HEK293 (cell line): ENCODE measurements at regions not wholly inside any gene's neighbourhood (a gene's known extent, or its start where the extent isn't known, plus 50 kb on each side); places are given as distances from the start of the nearest gene placed in this dataset.

Source experiments
- CTCF ChIA-PET: fragments of 350-600 bp; formaldehyde crosslinking; extraction: SDS; loops from one replicate; lab custom pipeline; 2021; ENCODE audit warnings: antibody characterized with exemption; lab: Yijun Ruan, JAX
- POLR2A ChIA-PET: fragments of 300-600 bp; formaldehyde crosslinking; extraction: SDS; loops from one replicate; lab custom pipeline; 2020; ENCODE audit warnings: antibody characterized with exemption, inconsistent platforms; lab: Yijun Ruan, JAX
- H3K27ac ChIP-seq: fragments of 200-500 bp; sonication (Bioruptor generic); 2 replicates; pipeline ENCODE4 v1.5.1; 2014; ENCODE audit warnings: low read depth, low read length, control low read depth, inconsistent platforms; ENCODE audit errors: extremely low read depth
- H3K36me3 ChIP-seq, 2 experiments: fragments of 200-500 bp in 1 of 2; sonication (Bioruptor generic) in 1 of 2; 1 replicate in 1 of 2; 2 replicates in 1 of 2; pipeline ENCODE4 v1.5.1; 2014 to 2017; ENCODE audit warnings: inconsistent platforms in 2 of 2, low read length in 2 of 2; ENCODE audit not compliant: control insufficient read depth in 2 of 2, insufficient read depth in 1 of 2
- H3K4me1 ChIP-seq: fragments of 200-500 bp; sonication (Bioruptor generic); 2 replicates; pipeline ENCODE4 v1.5.1; 2014; ENCODE audit warnings: mild to moderate bottlenecking, low read length, inconsistent platforms; ENCODE audit not compliant: control insufficient read depth, insufficient read depth
- H3K4me3 ChIP-seq: 2 replicates; pipeline ENCODE4 v1.5.1; 2011; ENCODE audit warnings: low read depth, mild to moderate bottlenecking, control low read depth, low read length, moderate library complexity
- H3K9me3 ChIP-seq: fragments of 200-500 bp; sonication (Bioruptor generic); 2 replicates; pipeline ENCODE4 v1.5.1; 2014; ENCODE audit warnings: low read depth, low read length, inconsistent platforms; ENCODE audit not compliant: control insufficient read depth, insufficient read depth
- OSR2 ChIP-seq: fragments of 450-650 bp; formaldehyde crosslinking; IDR thresholded peaks from 2 replicates; pipeline ENCODE4 v1.5.1; 2016; ENCODE audit warnings: missing biosample characterization, missing genetic modification characterization
- SALL2 ChIP-seq: fragments of 450-650 bp; formaldehyde crosslinking; IDR thresholded peaks from 2 replicates; pipeline ENCODE4 v1.5.0; 2017; ENCODE audit warnings: missing biosample characterization, mild to moderate bottlenecking, missing genetic modification characterization, borderline replicate concordance
- TSHZ1 ChIP-seq: fragments of 450-650 bp; formaldehyde crosslinking; IDR thresholded peaks from 2 replicates; pipeline ENCODE4 v1.5.1; 2016; ENCODE audit warnings: missing biosample characterization, missing genetic modification characterization, borderline replicate concordance
- ZFP3 ChIP-seq: fragments of 450-650 bp; formaldehyde crosslinking; IDR thresholded peaks from 2 replicates; pipeline ENCODE4 v1.5.1; 2016; ENCODE audit warnings: low read depth, missing biosample characterization, missing genetic modification characterization
- ZFP41 ChIP-seq: fragments of 450-650 bp; formaldehyde crosslinking; IDR thresholded peaks from 2 replicates; pipeline ENCODE4 v1.5.1; 2016; ENCODE audit warnings: missing biosample characterization, missing genetic modification characterization, borderline replicate concordance
- ZNF174 ChIP-seq: fragments of 450-650 bp; formaldehyde crosslinking; IDR thresholded peaks from 2 replicates; pipeline ENCODE4 v1.5.0; 2017; ENCODE audit warnings: missing biosample characterization, mild to moderate bottlenecking, missing genetic modification characterization
- ZNF302 ChIP-seq: fragments of 450-650 bp; formaldehyde crosslinking; IDR thresholded peaks from 2 replicates; pipeline ENCODE4 v1.5.1; 2016; ENCODE audit warnings: missing biosample characterization, missing genetic modification characterization, low read depth
- ZNF600 ChIP-seq: fragments of 450-650 bp; formaldehyde crosslinking; IDR thresholded peaks from 2 replicates; pipeline ENCODE4 v1.5.1; 2016; ENCODE audit warnings: missing biosample characterization, missing genetic modification characterization
- ZNF623 ChIP-seq: fragments of 450-650 bp; formaldehyde crosslinking; IDR thresholded peaks from 2 replicates; pipeline ENCODE4 v1.5.1; 2016; ENCODE audit warnings: missing biosample characterization, missing genetic modification characterization
- ZNF654 ChIP-seq: fragments of 450-650 bp; formaldehyde crosslinking; IDR thresholded peaks from 2 replicates; pipeline ENCODE4 v1.5.1; 2016; ENCODE audit warnings: low read depth, missing biosample characterization, missing genetic modification characterization
- ZNF777 ChIP-seq: fragments of 450-650 bp; formaldehyde crosslinking; IDR thresholded peaks from 2 replicates; pipeline ENCODE4 v1.5.1; 2017; ENCODE audit warnings: missing biosample characterization, missing genetic modification characterization, borderline replicate concordance
- ZNF791 ChIP-seq: fragments of 450-650 bp; formaldehyde crosslinking; IDR thresholded peaks from 2 replicates; pipeline ENCODE4 v1.5.1; 2016; ENCODE audit warnings: missing biosample characterization, missing genetic modification characterization
- TF ChIP-seq, protein P1 (sequence below): fragments of 450-650 bp; formaldehyde crosslinking; IDR thresholded peaks from 2 replicates; pipeline ENCODE4 v1.5.1; 2017; ENCODE audit warnings: missing biosample characterization, mild to moderate bottlenecking, missing genetic modification characterization, moderate library complexity

DNA sequence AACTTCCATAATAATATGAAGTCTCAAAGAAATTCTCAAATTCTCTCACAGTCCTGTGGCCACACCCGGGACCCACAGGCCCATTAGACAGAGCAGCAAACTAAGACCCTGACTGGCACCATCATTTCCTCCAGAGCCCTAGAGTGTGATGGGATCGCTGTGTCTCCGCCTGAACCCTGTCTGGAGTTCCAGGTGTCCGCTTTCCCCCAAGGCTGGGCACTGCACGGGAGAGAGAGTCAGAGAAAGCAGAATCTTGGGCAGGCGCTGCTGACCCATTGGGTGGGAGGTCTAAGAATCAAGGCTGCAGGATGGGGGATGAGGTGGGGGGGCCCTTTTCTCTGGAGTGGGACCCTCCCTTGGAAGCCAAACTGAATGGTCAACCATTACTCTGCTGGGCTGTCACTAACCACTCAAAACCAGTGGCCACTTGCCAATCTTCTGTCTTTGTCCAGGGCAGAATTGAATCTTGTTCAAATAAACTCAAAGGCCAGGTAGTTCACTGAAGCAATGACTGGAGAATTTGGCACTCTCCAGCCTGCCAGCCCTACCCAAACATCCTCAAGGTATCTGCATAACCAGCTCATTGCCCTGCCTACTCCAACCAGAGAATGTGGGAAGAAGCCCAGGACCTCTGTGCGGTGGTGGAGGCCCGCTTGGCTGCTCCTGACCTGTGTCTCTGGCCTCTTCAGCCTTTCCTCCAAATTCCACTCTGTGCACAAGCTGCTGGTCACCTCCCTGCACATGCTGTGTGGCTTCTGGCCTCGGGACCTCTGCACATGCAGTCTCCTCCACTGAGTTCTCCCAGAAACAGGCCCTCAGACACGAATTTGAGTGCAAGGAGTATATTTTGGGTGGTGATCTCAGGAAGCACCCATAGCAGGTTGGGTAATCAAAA is 141.1 kb downstream of the CEBPB start:
- H3K9me3 ChIP-seq = no peaks in the 10 kb centered on the region
- no peaks in the 10 kb centered on the region for H3K36me3 ChIP-seq
- ChIA-PET CTCF (no interaction called here), POLR2A (no interaction called here)
- no peak overlapping the region for H3K4me3 ChIP-seq
- TF ChIP-seq ZNF600 (tag by site-specific recombination) (no peak), SALL2 (tag by site-specific recombination) (no peak), ZNF791 (tag by site-specific recombination) (no peak), ZNF302 (tag by site-specific recombination) (no peak), ZNF623 (tag by site-specific recombination) (0 out of 2 replicates have a peak, but pooled peaks have one; percentile 8)
- H3K27ac ChIP-seq = no peak overlapping the region
- H3K4me1 ChIP-seq = no peaks in the 10 kb centered on the region

- H3K4me3 ChIP-seq = no peak overlapping the region
- no peak overlapping the region for H3K27ac ChIP-seq
- H3K9me3 ChIP-seq = no peaks in the 10 kb centered on the region
- no peaks in the 10 kb centered on the region for H3K36me3 ChIP-seq
- POLR2A ChIA-PET = no interaction called here
- no peaks in the 10 kb centered on the region for H3K4me1 ChIP-seq
- TF ChIP-seq TSHZ1 (tag by site-specific recombination) (no peak), OSR2 (tag by site-specific recombination) (no peak), ZFP3 (tag by site-specific recombination) (peak; percentile 77)
- TF ChIP-seq, protein P1, sequence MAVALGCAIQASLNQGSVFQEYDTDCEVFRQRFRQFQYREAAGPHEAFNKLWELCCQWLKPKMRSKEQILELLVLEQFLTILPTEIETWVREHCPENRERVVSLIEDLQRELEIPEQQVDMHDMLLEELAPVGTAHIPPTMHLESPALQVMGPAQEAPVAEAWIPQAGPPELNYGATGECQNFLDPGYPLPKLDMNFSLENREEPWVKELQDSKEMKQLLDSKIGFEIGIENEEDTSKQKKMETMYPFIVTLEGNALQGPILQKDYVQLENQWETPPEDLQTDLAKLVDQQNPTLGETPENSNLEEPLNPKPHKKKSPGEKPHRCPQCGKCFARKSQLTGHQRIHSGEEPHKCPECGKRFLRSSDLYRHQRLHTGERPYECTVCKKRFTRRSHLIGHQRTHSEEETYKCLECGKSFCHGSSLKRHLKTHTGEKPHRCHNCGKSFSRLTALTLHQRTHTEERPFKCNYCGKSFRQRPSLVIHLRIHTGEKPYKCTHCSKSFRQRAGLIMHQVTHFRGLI (tag by site-specific recombination) = no peak
- CTCF ChIA-PET = no interaction called here
These were observed 141.9 kb downstream of the CEBPB start for GRCh38 chr20:50332491-50332980.

DNA sequence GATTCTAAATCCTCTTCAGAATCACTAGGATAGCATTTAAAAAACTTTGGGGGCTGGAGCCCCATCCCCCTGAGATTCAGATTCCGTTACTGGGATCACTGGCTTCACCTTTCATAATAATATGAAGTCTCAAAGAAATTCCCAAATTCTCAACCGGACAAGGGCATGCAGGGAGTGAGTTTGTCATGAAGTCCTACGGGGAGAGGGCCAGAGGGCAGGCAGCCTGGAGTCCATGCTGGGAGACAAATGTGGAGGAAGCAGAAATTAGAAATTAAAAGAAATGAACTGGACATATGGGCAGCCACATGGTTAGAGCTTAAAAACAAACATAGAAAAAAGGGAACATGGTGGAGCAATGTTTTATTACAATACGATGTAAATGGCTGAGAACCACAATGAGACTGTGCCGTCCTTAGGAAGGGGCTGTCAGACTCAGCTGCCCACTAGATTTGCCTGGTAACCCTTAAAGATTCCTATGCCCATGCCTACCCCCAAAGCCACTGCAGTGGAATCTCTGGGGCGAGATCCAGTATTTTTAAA is 142.6 kb downstream of the CEBPB start:
- POLR2A ChIA-PET = interaction anchor here (0.7 kb wide), 1 partner anchor 13 kb away, joined by 3 read pairs; no protein-coding TSS in a partner anchor
- no peaks in the 10 kb centered on the region for H3K4me1 ChIP-seq
- no peak overlapping the region for H3K4me3 ChIP-seq
- no peak overlapping the region for H3K27ac ChIP-seq
- CTCF ChIA-PET = interaction anchor here (0.5 to 0.7 kb wide), 2 partner anchors 125 to 328 kb away, joined by 3 read pairs; no protein-coding TSS in a partner anchor
- no peaks in the 10 kb centered on the region for H3K36me3 ChIP-seq
- no peak for TF ChIP-seq OSR2 (tag by site-specific recombination)
- TF ChIP-seq ZFP41 (tag by site-specific recombination) = no peak
- TF ChIP-seq ZNF174 (tag by site-specific recombination) = no peak
- no peak for TF ChIP-seq ZNF654 (tag by site-specific recombination)
- no peak for TF ChIP-seq ZNF777 (tag by site-specific recombination)
- no peaks in the 10 kb centered on the region for H3K9me3 ChIP-seq
